ENCODE measurements at regions not wholly inside any gene's neighbourhood (a gene's known extent, or its start where the extent isn't known, plus 50 kb on each side); places are given as distances from the start of the nearest gene placed in this dataset.

DNA sequence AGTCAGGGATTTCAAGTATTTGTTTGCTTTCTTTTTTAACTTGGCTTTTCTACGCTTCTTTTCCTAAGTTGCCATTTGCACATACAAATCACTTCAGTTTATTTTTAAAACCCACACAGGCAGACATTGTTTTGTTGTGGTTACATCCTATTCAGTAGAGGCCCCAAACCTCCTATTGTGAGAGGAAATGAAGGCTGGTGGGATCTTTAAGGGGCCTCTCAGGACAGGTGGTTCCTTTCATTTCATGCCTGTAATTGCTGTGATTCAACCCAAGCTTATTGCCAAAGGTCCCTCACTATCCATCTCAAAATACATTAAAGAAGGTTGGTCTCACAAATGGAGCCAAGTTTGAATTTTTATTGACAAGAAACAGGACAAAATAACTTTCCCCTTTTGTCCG, 257.1 kb downstream of the ADAMTS20 start:
- no peak for DNase-seq

DNA sequence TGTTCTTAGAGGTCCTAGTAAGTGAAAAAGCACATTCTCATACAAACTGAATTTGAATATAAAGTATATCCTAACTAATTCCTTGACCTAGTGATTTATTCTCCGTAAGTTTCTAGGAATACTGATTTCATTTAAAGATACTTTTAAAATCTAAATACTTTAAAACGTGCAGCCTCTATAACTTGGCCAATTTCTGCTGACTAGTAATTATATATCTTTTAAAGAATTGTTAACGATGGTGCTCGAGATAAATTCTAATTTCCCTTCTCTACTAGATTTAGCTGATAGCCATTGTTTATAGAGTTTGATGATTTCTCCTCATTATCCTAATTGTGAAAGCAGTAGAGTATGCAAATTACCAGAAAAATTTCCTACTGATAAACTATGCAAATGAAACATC, 257.9 kb downstream of the ADAMTS20 start:
- no peak for DNase-seq

DNA sequence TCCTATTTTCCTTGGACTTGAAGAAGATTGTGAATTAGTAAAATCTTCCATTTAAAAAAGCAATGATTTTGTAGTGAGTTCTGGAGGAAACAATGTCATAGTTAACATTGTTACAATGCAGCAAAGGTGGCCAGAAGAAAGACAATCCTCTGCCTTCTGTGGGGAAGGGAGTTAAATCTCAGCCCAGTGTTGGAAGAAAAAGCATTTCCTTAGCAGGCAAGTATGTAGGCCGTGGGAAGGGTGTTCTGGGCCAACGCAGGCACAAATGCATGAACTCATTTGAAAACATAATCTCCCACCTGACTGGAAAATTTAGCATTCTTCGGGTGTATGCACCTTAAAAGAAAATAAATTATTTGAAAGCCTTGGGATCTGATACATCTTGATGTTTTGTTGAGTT, 258.6 kb downstream of the ADAMTS20 start:
- DNase-seq = no peak

DNA sequence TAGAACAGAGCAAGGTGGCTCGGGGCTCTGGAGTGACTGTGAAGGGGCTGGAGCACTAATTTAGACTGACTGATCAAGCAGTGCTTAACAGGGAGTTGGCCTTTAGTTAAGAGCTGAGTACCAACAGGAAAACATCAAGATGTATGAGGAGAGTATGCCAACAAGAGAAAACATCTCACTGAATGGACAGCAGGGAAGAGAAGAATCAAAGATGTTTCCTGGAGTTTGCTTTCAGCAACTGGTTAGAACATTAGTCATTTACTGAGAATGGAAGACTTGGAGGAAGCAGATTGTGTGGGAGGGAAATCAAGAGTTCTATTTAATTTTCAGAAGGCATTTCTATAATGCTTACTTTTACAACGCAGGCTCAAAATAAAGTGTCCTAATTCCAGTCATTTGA, 259.3 kb downstream of the ADAMTS20 start:
- DNase-seq = peak; percentile 31

DNA sequence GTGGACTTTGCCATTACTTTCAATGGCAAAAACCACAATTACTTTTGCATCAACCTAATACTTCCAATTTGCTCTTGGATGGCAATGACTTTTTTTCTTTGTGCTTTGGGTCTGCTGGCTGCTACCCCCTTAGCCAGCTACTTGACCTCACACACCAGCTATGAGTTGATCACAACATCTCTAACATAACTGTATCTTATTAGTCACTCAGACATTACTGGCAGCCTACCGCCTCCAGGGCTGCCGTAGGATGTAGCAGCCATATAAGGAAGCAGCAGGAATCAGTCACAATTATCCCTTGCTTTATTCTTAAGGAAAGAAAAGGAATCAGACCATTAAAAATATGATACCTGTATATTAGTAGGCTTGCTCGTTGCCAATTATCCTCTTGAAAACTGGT, 260.5 kb downstream of the ADAMTS20 start:
- no peak for DNase-seq

DNA sequence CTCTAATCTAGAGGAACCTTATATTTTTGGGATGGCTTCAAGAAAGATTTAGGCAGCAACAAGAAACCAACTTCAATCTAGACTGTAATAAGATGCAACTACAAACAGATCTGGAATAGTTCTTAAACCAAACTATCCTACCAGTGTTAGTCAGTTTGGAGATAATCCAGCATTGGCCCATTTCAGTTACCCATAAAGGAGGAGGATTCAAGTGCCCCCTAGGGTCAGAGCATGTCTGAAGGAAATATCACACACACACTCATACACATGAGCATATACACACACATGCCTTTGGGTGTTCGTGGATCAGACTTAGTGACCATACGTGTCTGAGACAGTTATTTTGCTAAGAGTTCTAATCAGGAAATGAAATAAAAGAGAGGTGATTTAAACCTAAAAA, 261.2 kb downstream of the ADAMTS20 start:
- no peak for DNase-seq

DNA sequence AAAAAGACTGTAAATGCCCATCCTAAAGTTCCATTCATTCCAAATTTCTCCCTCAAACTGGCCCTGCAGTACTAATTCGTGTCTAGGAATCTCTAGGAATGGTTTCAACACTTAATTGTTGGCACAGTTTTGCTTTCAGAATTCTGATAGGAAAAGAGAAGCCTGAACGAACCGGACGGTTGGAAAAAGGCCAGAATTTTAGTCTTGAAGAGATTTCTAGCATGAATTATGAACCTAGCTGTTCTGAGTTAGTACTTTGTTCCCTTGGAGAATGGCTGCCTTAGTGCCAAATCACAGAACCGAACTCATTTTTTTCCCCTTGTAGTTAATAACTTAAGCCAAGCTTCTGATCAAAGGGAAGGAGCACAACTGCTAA, 262.6 kb downstream of the ADAMTS20 start:
- DNase-seq = no peak

DNA sequence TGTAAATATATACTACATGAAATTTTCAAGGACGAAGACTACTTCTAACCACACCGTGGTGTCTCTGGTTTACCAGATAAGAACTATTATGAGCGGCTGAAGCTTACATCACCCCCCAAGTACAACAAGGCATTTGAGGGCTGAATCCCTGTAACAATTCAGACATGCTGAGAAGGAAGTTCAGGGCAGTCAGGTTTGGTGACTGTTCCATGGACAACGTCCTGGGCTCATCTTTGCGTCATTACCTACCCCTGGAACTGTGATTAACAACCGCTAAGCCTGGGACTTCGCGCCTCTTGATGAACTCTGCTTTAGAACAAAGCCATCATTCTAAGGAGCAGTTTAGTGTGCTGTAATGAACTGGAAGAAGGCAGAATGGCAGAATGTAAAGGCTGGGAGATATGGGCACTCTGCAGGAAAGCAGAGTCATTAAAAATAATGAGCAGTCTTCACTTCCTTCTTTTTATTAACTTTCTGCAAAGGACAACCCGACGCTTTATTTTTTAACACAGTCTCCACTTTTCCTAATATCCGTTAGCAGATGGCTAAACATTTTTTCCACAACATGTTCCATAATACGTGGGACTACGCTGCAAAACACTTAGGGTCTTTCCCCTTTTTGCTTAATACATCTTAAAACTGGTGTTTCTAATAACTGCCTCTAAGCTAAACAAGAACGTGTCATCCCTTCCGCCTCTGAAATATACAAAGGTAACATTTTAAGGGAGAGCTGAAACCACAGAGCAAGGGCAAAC, 263.2 kb downstream of the ADAMTS20 start:
- no peak for DNase-seq

DNA sequence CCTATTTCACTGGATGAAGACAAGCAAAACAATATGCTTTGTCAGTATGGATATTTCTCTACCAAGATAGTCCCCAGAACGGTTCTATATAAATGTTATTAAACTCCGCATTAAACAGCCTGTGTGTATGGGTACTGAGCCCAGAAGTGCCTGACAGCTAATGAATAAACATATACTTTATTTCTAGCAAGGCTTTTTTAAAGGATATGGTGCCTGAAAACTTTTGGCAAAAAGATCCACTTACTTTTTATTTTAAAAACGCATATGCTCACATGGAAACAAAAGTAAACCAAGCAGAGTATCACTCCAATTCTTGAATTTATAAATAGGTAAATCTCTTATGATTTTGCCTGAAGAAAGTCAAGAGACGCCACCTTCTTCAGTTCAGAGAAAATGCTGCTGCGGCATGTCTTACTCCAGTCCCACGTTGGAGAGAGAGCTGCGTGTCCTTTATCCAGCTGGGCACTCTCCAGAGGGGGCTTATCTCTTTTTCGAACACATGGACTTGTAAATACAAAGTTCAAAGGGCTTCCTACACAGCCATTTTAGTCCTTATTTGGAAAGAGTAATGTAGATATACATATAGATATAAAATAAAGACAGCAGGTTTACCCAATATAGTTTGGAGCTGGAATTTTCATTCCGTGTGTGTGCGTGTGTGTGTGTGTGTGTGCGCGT, 264.2 kb downstream of the ADAMTS20 start:
- DNase-seq = no peak

DNA sequence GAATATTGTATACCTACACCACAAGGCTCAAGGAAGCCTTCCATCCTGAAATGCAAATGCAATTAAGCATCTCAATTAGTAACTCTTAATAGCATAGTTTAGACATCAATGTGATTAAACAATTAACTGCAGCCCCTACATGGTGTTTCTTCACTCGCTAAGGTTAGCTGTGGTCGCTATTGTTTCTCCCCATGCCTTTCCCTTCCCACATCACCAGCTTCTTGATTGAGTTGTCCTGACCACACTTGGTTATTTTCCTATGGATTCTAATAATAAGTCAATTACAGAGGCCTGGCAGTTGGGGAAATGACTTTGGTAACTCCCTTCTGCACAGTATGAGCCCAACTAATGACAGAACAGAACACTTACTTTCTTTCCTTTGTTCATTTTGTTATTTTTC, 265.0 kb downstream of the ADAMTS20 start:
- no peak for DNase-seq

DNA sequence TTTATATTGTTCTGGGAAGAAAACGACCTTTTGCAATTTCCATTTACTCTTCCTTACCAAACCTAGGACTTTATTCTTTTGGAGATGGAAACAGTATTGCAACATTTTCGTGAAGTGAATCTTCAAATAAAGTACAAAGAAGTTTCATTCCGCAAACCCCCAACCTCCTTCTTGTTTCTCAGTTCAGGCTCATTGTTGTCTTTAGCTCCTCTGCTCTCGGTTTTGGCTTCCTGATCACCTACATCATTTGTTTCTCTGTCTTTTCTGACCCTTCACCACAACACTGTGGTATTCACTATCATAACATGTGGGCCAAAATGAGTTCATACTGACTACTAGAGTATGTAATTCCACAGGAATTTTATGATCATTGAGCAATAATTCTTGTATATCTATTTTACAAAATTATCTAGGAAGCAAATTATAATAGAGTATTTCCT, 266.8 kb downstream of the ADAMTS20 start:
- peak; percentile 65 for DNase-seq

DNA sequence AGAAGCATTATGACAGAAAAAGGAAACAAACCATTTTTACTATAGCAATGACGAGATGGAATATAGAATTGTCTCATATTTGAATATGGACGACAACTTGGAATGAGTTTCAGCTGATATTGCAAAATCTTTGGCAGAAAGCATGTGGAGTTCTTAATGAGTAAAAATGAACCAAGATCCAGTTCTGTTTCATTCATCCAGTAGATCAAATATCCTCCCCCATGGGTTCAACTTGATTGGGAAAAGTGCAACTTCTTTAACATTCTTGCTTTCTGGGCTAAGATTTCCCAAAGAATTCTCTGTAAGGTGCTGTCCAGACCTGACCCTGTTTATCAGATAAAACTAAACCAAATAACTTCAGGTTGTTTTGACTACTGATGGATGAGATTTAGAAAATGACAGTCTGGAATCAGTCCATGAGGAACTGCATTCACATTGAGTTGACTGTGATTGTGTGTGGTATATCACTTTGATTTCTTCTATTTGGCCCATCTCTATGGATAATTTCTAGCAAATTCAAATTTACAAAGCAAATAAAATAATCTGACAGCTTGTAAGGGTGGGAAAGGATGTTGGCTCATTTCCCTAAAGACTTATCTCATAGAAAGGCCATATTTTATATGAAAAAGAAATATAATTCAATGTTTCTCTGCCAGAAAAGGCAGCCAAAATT, 267.4 kb downstream of the ADAMTS20 start:
- DNase-seq = no peak

DNA sequence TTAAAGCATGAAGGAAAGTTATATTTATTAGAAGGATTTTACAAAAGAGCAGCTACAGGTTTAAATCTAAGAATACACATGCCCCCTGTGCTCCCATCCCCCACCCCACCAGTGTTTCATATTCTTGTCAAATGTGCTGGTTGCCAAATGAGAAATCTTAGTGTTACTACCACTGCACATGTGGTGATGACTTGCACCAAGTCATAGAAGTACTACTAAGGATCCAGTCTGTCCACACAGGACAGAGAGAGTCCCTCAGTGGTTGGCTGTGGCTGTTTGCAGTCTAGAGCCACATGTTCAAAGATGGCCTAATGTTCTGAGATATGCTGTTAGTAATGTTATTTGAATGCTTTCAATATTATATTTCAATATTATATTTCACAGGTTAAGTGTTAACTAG, 268.8 kb downstream of the ADAMTS20 start:
- DNase-seq = no peak

DNA sequence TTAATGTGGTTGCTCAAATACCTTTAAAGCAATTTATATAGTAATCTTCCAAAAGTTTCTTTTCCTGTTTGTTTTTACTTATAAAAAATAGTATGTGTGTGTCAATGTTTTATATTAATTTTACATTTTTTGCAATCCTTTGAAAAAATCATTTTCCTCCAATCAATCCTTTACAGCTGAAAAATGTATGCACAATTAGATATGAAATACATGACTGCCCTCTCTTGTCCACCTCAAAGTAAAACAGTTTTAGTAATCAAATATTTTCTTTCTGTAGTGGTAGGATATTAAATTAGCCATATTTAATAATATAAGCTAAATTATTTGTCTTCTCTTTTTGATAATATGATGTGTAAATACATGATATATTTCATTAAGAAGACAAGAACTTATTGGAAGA, 269.9 kb downstream of the ADAMTS20 start:
- peak; percentile 9 for DNase-seq

DNA sequence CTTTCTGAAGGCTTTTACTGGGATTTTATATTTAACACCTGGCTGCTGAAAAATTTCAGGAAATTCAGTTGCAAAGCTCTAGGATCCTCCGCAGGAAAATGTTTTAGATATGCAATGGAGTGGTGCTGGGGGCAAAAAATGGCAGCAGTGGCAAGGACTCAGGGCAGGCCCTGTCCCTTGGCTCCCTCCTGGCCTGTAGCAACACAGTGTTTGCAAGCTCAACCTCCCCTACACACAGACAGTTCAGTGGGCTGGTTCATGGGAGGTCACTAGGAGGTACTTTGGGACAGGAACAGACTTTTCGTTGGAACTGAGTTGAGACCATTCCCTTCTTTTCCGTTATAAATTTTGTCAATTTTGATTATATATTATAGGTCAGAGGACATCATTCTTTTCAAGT, 270.4 kb downstream of the ADAMTS20 start:
- DNase-seq = no peak

DNA sequence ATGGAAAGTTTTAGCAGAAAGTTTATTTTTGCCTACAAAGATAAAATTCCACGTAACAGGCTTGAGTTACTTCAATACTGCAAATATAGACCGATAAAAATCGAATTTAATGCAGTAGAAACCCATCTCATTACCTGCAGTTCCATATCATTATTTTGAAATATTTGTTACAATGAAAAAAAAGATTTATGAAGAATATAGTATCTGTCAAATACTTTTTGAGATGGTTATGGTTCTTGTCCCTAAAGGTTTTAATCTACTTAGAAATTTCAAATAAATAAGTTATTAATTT, 273.5 kb downstream of the ADAMTS20 start:
- no peak for DNase-seq

DNA sequence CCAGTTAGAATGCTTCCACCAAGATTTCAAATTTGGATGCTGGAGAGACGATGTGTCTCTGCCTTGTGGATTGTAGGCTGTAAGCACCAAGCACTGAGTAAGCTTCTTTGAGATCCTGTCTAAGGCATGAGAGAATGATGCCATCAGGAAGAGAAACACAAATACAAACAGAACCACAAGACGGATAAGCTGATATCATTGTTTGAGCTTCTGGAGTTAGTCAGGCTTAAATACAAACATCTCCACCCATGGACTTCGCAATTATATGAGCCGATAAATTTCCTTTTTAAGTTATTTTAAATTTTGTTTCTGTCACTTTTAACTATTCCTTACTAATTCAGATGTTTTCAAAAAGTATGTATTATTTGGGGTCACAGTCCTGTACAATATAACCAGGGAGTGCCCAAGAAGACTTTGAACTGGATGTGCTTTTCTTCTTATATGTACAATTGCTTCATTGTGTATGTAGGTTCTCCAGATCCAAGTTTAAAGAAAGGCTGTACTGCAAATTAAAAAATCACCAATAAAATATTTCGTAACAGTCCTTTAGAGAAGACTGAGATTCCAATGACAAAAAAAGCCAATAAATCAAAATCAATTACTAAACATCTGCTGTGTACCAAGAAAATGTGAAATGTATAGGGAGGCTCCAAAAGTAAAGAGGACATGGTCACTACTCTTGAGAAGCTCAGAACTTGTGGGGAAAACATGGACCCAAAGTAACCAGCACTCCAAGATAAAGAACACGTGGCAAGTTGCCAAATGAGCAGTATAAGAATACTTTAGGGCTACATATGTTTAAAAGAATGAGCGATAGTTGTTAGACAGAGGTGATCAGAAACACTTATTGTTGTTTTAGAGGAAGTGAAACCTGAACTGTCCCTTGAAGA, 274.1 kb downstream of the ADAMTS20 start:
- no peak for DNase-seq

DNA sequence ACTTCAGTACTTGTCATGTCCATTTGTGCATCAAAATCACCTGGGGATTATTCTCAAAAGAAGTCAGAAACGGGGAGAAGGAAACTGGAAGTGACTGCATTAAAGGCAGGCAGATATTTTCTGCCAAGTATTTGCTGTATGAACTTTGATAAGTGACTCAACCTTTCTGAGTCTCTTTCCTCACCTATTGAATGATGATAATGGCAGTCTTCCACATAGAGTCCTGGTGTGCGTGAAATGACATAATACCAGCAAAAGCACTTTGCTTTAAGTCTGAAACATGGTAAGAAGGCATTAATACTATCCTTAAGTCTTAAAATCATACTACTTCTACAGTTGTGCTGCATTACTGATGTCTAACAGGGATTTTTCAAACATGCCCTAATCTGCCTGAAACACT, 278.5 kb downstream of the ADAMTS20 start:
- no peak for DNase-seq

DNA sequence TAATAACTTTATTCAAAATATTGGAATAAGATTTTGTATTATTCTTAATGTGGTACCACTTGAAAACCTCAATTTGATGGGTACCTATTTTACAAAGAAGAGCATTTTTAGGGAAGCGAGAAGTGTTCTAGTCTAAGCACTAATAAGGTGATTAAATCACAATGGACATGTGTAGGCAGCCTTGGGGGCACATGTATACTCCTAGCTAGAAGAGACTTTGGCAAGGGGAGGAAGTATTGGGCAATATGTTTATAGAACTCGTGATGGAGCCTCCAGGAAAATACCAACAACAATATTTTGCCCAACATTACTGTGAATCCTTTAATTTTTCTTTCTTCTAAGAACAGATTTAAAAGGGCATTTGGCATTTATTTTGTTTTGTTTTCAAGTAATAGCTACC, 280.3 kb downstream of the ADAMTS20 start:
- DNase-seq = no peak

DNA sequence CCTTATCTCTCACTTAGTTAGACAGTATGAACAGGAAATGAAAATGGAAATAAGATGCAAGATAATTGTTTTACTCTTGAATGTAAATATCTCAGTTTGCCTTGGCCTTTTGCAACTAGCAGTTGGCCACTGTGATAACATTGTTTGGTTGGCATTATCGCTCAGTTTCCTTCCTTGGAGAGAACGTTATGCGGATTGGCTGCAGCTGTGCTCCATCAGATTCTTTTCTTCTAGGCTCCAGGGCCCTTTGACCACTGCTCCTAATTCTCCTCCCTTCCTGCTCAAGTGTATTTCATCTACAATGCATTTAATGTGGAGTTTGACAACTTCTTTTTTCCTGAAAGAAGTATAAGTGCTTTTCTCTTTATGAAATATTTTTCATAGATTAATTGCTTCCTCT, 284.2 kb downstream of the ADAMTS20 start:
- no peak for DNase-seq

DNA sequence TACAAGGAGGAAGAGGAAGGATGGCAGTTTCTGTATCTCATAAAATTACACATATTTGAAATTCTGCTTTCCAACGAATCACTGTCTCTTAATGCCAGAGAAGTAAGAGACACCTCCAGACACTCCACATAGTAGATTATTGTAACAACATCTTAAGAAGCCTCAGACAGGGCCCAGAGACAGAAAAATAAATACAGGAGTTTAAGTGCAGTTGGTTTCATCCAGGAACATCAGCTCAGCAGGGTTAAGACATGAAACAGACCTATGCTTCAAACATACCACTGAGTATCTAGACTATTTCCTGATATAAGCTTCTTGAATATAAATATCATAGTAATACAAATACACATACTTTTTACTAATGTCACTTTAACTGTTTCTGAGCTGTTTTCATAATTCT, 290.3 kb downstream of the ADAMTS20 start:
- DNase-seq = no peak

DNA sequence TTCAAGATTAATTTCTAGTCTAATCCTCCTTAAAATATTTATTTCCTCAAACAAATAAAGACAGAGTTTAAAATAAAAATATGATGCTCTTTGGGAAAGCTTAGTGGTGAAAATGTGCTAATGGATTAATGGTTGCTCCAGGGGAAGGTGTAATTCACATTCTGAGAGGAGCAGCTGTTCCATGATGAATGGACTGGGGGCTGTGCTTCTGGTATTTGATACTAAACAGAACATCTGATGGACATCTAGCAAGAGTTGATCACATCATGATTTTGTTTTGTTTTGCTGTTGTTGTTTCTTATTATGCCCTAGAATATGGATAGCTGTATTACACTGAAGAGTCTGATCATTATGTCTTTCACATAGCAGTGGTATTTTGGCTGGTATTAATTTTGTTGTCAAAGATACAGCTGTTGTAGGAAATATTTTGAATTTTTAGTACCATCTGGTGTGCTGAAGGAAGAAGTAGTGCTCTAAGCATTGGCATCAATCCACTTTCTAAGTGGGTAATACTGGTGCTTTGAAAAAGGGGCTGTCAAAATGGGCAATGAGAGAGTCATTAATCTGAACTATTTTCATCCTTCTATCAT, 296.4 kb downstream of the ADAMTS20 start:
- no peak for DNase-seq

DNA sequence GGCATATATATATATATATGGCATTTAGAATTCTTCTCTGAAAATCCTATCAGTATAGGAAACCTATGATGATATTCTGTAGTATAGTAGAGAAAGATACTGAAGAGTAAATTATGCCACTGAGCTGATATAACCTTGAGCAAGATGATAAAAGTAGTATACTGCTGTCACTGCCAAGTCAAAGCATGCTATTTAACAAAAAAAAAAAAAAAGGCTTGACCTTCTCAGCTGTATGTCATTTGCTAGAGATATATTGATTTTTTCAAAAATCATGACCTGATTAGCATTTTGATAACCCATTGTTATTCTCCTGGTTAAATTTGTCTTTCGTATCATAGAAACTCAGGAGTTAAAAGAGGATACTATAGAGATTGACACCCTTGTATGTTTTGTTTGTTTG, 299.4 kb downstream of the ADAMTS20 start:
- DNase-seq = no peak

Data from amniotic stem cell (primary cell).